Peyer's patch (tissue), 4 donors: ENCODE measurements at regions not wholly inside any gene's neighbourhood (a gene's known extent, or its start where the extent isn't known, plus 50 kb on each side); places are given as distances from the start of the nearest gene placed in this dataset.

Experiments used
- CTCF ChIP-seq, 6 experiments: fragments of 450-650 bp in 4 of 6; fragments of 200-600 bp in 2 of 6; sonication (generic) in 1 of 6; IDR thresholded peaks; one replicate each; pipeline ENCODE4 v1.5.1; 2017 to 2019; ENCODE audit warnings: antibody characterized with exemption in 6 of 6, mild to moderate bottlenecking in 3 of 6, moderate library complexity in 1 of 6
- POLR2A ChIP-seq, 2 donors: fragments of 450-650 bp; IDR thresholded peaks; one replicate each; pipeline ENCODE4 v1.5.1; 2017; ENCODE audit warnings: antibody characterized with exemption in 2 of 2, mild to moderate bottlenecking in 2 of 2, moderate library complexity in 2 of 2

DNA sequence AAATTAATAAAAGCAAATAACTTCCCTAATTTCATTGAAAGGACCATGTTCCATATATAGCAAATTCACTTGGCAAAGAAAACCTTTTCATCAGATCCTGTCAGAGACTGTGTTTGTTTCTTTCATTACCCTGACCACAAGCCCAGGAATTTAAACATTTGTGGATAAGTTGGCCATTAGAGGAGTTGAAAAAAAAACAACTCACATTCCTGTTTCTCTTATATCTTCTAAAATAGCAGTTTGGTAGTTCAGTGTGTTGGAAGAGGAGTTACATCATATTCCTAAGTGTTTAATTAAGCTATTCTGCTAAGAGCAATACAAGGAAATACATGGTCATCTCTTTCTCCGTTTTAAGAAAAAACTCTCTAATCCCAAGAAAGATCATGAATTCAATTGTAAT, 505.6 kb downstream of the TLE1 start:
- TF ChIP-seq CTCF (IDR thresholded peaks at IDR 0.05) = no peak
- TF ChIP-seq POLR2A (IDR thresholded peaks at IDR 0.05) = no peak
